GM23338 (cell line): ENCODE measurements at regions not wholly inside any gene's neighbourhood (a gene's known extent, or its start where the extent isn't known, plus 50 kb on each side); places are given as distances from the start of the nearest gene placed in this dataset.

Experiments used
- ATAC-seq: fragments of 200-7000 bp; cut with Tn5 transposase; 3 replicates; pipeline ENCODE4 v1.9.1; 2020
- DNase-seq: peaks from one replicate; pipeline ENCODE4 v3.0.0-alpha.2; 2015; ENCODE audit warnings: low spot score
- H2AFZ ChIP-seq: fragments of 200-600 bp; sonication (generic); 2 replicates; pipeline ENCODE4 v1.8.0; 2016; ENCODE audit warnings: antibody characterized with exemption, mild to moderate bottlenecking, moderate library complexity
- H3F3A ChIP-seq: fragments of 200-600 bp; sonication (generic); replicated peaks from 2 replicates; pipeline ENCODE4 v1.8.0; 2017; ENCODE audit warnings: antibody characterized with exemption, mixed run types, low read depth
- H3K27ac ChIP-seq: fragments of 200-600 bp; sonication (generic); 2 replicates; pipeline ENCODE4 v1.6.1; 2016; ENCODE audit warnings: low read depth
- H3K27me3 ChIP-seq: fragments of 200-600 bp; sonication (generic); 2 replicates; pipeline ENCODE4 v1.8.0; 2016; ENCODE audit warnings: mild to moderate bottlenecking, mixed run types, moderate library complexity; ENCODE audit not compliant: insufficient read depth
- H3K36me3 ChIP-seq: fragments of 200-600 bp; sonication (generic); 2 replicates; pipeline ENCODE4 v1.8.0; 2016; ENCODE audit warnings: mild to moderate bottlenecking; ENCODE audit not compliant: insufficient read depth
- H3K4me1 ChIP-seq: fragments of 200-600 bp; sonication (generic); 2 replicates; pipeline ENCODE4 v1.8.0; 2016; ENCODE audit warnings: mild to moderate bottlenecking, moderate library complexity; ENCODE audit not compliant: insufficient read depth
- H3K4me2 ChIP-seq: fragments of 200-600 bp; sonication (generic); 2 replicates; pipeline ENCODE4 v1.7.1; 2017; ENCODE audit warnings: mixed run types
- H3K4me3 ChIP-seq: fragments of 200-600 bp; sonication (generic); 2 replicates; pipeline ENCODE4 v1.6.1; 2016; ENCODE audit warnings: mixed run types
- H3K79me2 ChIP-seq: fragments of 200-600 bp; sonication (generic); replicated peaks from 2 replicates; pipeline ENCODE4 v1.8.0; 2017; ENCODE audit warnings: mild to moderate bottlenecking; ENCODE audit not compliant: insufficient read depth
- H3K9me2 ChIP-seq: fragments of 200-600 bp; sonication (generic); 2 replicates; pipeline ENCODE4 v1.8.0; 2017; ENCODE audit not compliant: insufficient read depth
- H4K20me1 ChIP-seq: fragments of 200-600 bp; sonication (generic); replicated peaks from 2 replicates; pipeline ENCODE4 v1.8.0; 2017; ENCODE audit warnings: mild to moderate bottlenecking; ENCODE audit not compliant: insufficient read depth
- H3K27ac Mint-ChIP-seq: 2 replicates; pipeline ENCODE4 v1.8.0; 2020; ENCODE audit warnings: inconsistent platforms, mild to moderate bottlenecking, moderate library complexity, mixed read lengths
- H3K27me3 Mint-ChIP-seq: 3 replicates; pipeline ENCODE4 v1.8.0; 2022; ENCODE audit warnings: low read depth, mild to moderate bottlenecking, moderate library complexity, mixed read lengths, inconsistent platforms; ENCODE audit not compliant: insufficient read depth, poor library complexity
- H3K36me3 Mint-ChIP-seq: 3 replicates; pipeline ENCODE4 v1.8.0; 2021; ENCODE audit warnings: low read depth, mild to moderate bottlenecking, inconsistent platforms, moderate library complexity, mixed read lengths
- H3K4me1 Mint-ChIP-seq: 3 replicates; pipeline ENCODE4 v1.8.0; 2020; ENCODE audit warnings: mild to moderate bottlenecking, inconsistent platforms, mixed read lengths
- H3K4me3 Mint-ChIP-seq: 3 replicates; pipeline ENCODE4 v1.8.0; 2021; ENCODE audit warnings: moderate library complexity, mild to moderate bottlenecking, inconsistent platforms, mixed read lengths
- H3K9me3 Mint-ChIP-seq: 3 replicates; pipeline ENCODE4 v1.8.0; 2020; ENCODE audit warnings: moderate library complexity, mild to moderate bottlenecking, inconsistent platforms, mixed read lengths
- CREB1 ChIP-seq: fragments of 250-450 bp; sonication (Bioruptor Pico); IDR thresholded peaks from 2 replicates; pipeline ENCODE4 v1.5.0; 2020; ENCODE audit warnings: low read depth, mild to moderate bottlenecking, moderate library complexity
- NANOG ChIP-seq: IDR thresholded peaks from 2 replicates; pipeline ENCODE4 v1.6.1; 2016; ENCODE audit warnings: antibody characterized with exemption, borderline replicate concordance
- POLR2AphosphoS5 ChIP-seq: IDR thresholded peaks from 2 replicates; pipeline ENCODE4 v1.6.1; 2016; ENCODE audit warnings: antibody characterized with exemption, low read depth
- TF ChIP-seq, protein P1 (sequence below), 2 experiments: fragments of 200-600 bp in 1 of 2; sonication (generic) in 1 of 2; conservative IDR thresholded peaks; 2 replicates each; pipeline versions ENCODE4 v1.5.1 to v1.6.1; 2016 to 2017; ENCODE audit warnings: antibody characterized with exemption in 2 of 2, low read depth in 2 of 2, mild to moderate bottlenecking in 2 of 2, moderate library complexity in 1 of 2
- TF ChIP-seq, protein P2 (sequence below): IDR thresholded peaks from one replicate; pipeline ENCODE4 v1.6.1; 2018; ENCODE audit warnings: antibody characterized with exemption; ENCODE audit not compliant: unreplicated experiment
- TF ChIP-seq, protein P3 (sequence below): fragments of 250-450 bp; sonication (Bioruptor Pico); IDR thresholded peaks from 2 replicates; pipeline ENCODE4 v1.5.0; 2020; ENCODE audit warnings: mild to moderate bottlenecking, moderate library complexity

DNA sequence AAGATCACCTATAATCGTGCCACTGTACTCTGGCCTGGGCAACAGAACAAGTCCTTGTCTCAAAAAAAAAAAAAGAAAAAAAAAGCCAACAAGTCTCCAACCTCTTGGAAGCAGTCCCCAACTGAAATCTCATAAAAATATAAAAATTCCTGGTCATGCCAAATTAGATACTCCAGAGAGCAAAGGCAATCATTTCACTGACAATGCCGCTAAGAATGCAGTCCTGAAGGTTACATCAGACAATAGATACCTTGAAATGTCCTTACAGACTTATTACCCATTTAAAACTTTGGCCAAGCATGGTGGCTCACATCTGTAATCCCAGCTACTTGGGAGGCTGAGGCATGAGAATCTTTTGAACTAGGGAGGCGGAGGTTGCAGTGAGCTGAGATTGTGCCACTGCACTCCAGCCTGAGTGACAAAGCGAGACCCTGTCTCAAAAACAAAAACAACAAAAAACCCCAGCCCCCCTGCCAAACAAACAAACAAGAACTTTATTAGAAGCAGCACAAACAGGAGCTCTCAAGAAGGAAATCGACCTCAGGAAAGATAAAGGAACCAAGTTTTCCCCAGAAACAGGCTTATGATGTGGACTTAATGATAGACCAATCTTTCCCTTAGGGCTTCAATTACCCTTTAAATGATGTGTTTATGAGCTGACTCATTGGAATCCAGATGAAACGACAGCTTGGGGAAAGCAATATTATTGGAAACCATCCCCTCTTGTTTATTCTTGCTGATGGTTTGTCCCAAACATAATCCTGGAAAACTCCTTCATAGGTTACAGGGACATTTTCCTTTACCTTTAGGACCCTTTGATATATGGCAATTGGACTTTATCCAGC is 53.1 kb upstream of the XCR1 start:
- H3K4me1 ChIP-seq, result no peaks in the 10 kb centered on the region
- no peaks in the 10 kb centered on the region for H3K27me3 ChIP-seq
- Mint-ChIP-seq H3K27me3 (no peaks in the 10 kb centered on the region), H3K4me1 (peaks cover under 1% of the 10 kb centered on the region), H3K27ac (no peak overlapping the region), H3K4me3 (no peak overlapping the region), H3K9me3 (peaks cover 20% of the 10 kb centered on the region), H3K36me3 (peaks cover 10% of the 10 kb centered on the region; the same call in 2 of the 3 replicates)
- TF ChIP-seq CREB1 (CRISPR knock-in tag) (no peak), POLR2AphosphoS5 (no peak), NANOG (no peak)
- TF ChIP-seq, protein P1, sequence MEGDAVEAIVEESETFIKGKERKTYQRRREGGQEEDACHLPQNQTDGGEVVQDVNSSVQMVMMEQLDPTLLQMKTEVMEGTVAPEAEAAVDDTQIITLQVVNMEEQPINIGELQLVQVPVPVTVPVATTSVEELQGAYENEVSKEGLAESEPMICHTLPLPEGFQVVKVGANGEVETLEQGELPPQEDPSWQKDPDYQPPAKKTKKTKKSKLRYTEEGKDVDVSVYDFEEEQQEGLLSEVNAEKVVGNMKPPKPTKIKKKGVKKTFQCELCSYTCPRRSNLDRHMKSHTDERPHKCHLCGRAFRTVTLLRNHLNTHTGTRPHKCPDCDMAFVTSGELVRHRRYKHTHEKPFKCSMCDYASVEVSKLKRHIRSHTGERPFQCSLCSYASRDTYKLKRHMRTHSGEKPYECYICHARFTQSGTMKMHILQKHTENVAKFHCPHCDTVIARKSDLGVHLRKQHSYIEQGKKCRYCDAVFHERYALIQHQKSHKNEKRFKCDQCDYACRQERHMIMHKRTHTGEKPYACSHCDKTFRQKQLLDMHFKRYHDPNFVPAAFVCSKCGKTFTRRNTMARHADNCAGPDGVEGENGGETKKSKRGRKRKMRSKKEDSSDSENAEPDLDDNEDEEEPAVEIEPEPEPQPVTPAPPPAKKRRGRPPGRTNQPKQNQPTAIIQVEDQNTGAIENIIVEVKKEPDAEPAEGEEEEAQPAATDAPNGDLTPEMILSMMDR (conservative IDR thresholded peaks at IDR 0.05; ENCODE audit: low read depth in 2 of 2), result no peak
- TF ChIP-seq, protein P2, sequence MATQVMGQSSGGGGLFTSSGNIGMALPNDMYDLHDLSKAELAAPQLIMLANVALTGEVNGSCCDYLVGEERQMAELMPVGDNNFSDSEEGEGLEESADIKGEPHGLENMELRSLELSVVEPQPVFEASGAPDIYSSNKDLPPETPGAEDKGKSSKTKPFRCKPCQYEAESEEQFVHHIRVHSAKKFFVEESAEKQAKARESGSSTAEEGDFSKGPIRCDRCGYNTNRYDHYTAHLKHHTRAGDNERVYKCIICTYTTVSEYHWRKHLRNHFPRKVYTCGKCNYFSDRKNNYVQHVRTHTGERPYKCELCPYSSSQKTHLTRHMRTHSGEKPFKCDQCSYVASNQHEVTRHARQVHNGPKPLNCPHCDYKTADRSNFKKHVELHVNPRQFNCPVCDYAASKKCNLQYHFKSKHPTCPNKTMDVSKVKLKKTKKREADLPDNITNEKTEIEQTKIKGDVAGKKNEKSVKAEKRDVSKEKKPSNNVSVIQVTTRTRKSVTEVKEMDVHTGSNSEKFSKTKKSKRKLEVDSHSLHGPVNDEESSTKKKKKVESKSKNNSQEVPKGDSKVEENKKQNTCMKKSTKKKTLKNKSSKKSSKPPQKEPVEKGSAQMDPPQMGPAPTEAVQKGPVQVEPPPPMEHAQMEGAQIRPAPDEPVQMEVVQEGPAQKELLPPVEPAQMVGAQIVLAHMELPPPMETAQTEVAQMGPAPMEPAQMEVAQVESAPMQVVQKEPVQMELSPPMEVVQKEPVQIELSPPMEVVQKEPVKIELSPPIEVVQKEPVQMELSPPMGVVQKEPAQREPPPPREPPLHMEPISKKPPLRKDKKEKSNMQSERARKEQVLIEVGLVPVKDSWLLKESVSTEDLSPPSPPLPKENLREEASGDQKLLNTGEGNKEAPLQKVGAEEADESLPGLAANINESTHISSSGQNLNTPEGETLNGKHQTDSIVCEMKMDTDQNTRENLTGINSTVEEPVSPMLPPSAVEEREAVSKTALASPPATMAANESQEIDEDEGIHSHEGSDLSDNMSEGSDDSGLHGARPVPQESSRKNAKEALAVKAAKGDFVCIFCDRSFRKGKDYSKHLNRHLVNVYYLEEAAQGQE, result no peak
- TF ChIP-seq, protein P3, sequence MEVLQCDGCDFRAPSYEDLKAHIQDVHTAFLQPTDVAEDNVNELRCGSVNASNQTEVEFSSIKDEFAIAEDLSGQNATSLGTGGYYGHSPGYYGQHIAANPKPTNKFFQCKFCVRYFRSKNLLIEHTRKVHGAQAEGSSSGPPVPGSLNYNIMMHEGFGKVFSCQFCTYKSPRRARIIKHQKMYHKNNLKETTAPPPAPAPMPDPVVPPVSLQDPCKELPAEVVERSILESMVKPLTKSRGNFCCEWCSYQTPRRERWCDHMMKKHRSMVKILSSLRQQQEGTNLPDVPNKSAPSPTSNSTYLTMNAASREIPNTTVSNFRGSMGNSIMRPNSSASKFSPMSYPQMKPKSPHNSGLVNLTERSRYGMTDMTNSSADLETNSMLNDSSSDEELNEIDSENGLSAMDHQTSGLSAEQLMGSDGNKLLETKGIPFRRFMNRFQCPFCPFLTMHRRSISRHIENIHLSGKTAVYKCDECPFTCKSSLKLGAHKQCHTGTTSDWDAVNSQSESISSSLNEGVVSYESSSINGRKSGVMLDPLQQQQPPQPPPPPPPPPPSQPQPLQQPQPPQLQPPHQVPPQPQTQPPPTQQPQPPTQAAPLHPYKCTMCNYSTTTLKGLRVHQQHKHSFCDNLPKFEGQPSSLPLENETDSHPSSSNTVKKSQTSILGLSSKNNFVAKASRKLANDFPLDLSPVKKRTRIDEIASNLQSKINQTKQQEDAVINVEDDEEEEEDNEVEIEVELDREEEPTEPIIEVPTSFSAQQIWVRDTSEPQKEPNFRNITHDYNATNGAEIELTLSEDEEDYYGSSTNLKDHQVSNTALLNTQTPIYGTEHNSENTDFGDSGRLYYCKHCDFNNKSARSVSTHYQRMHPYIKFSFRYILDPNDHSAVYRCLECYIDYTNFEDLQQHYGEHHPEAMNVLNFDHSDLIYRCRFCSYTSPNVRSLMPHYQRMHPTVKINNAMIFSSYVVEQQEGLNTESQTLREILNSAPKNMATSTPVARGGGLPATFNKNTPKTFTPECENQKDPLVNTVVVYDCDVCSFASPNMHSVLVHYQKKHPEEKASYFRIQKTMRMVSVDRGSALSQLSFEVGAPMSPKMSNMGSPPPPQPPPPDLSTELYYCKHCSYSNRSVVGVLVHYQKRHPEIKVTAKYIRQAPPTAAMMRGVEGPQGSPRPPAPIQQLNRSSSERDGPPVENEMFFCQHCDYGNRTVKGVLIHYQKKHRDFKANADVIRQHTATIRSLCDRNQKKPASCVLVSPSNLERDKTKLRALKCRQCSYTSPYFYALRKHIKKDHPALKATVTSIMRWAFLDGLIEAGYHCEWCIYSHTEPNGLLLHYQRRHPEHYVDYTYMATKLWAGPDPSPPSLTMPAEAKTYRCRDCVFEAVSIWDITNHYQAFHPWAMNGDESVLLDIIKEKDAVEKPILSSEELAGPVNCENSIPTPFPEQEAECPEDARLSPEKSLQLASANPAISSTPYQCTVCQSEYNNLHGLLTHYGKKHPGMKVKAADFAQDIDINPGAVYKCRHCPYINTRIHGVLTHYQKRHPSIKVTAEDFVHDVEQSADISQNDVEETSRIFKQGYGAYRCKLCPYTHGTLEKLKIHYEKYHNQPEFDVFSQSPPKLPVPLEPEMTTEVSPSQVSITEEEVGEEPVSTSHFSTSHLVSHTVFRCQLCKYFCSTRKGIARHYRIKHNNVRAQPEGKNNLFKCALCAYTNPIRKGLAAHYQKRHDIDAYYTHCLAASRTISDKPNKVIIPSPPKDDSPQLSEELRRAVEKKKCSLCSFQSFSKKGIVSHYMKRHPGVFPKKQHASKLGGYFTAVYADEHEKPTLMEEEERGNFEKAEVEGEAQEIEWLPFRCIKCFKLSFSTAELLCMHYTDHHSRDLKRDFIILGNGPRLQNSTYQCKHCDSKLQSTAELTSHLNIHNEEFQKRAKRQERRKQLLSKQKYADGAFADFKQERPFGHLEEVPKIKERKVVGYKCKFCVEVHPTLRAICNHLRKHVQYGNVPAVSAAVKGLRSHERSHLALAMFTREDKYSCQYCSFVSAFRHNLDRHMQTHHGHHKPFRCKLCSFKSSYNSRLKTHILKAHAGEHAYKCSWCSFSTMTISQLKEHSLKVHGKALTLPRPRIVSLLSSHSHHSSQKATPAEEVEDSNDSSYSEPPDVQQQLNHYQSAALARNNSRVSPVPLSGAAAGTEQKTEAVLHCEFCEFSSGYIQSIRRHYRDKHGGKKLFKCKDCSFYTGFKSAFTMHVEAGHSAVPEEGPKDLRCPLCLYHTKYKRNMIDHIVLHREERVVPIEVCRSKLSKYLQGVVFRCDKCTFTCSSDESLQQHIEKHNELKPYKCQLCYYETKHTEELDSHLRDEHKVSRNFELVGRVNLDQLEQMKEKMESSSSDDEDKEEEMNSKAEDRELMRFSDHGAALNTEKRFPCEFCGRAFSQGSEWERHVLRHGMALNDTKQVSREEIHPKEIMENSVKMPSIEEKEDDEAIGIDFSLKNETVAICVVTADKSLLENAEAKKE (CRISPR knock-in tag), result no peak
- no peaks in the 10 kb centered on the region for H3F3A ChIP-seq
- no peaks in the 10 kb centered on the region for H3K9me2 ChIP-seq
- no peak for ATAC-seq
- H3K27ac ChIP-seq, result no peak overlapping the region
- H3K4me3 ChIP-seq, result no peak overlapping the region
- H3K79me2 ChIP-seq, result no peaks in the 10 kb centered on the region
- no peaks in the 10 kb centered on the region for H4K20me1 ChIP-seq
- DNase-seq, result no peak
- no peak overlapping the region for H2AFZ ChIP-seq
- no peak overlapping the region for H3K4me2 ChIP-seq
- peaks cover 11% of the 10 kb centered on the region; the same call in 1 of the 2 replicates for H3K36me3 ChIP-seq
